Calu3 (cell line): ENCODE measurements at regions not wholly inside any gene's neighbourhood (a gene's known extent, or its start where the extent isn't known, plus 50 kb on each side); places are given as distances from the start of the nearest gene placed in this dataset.

ENCODE experiments used
- BruUV-seq: library from RNA; stranded (reverse); fragments of 400-500 nt; replicated peaks from 2 replicates; lab custom pipeline; 2021; lab: Mats Ljungman, UMichigan
- CTCF ChIA-PET: fragments of 300-600 bp; sonication (Branson Sonifier 250); formaldehyde crosslinking; loops from one replicate; lab custom pipeline; 2022; ENCODE audit warnings: antibody characterized with exemption; lab: Charles Lee
- DNase-seq: peaks from one replicate; pipeline ENCODE4 v3.0.0; 2022
- H3K27ac Mint-ChIP-seq: one replicate; pipeline ENCODE4 v1.8.0; 2022; ENCODE audit warnings: mixed read lengths; ENCODE audit not compliant: unreplicated experiment
- H3K27me3 Mint-ChIP-seq: one replicate; pipeline ENCODE4 v1.8.0; 2022; ENCODE audit warnings: mixed read lengths; ENCODE audit not compliant: unreplicated experiment
- H3K36me3 Mint-ChIP-seq: one replicate; pipeline ENCODE4 v1.8.0; 2022; ENCODE audit warnings: mild to moderate bottlenecking, moderate library complexity, mixed read lengths; ENCODE audit not compliant: insufficient read depth, unreplicated experiment
- H3K4me1 Mint-ChIP-seq: one replicate; pipeline ENCODE4 v1.8.0; 2022; ENCODE audit warnings: mild to moderate bottlenecking, low read depth, mixed read lengths; ENCODE audit not compliant: unreplicated experiment
- H3K4me3 Mint-ChIP-seq: one replicate; pipeline ENCODE4 v1.8.0; 2022; ENCODE audit warnings: mild to moderate bottlenecking, low read depth, moderate library complexity, mixed read lengths; ENCODE audit not compliant: unreplicated experiment
- H3K9me3 Mint-ChIP-seq: one replicate; pipeline ENCODE4 v1.8.0; 2022; ENCODE audit warnings: low read depth, mixed read lengths; ENCODE audit not compliant: unreplicated experiment
- CTCF ChIP-seq: fragments of 200-600 bp; IDR thresholded peaks from one replicate; pipeline ENCODE4 v1.8.0; 2022; ENCODE audit warnings: antibody characterized with exemption; ENCODE audit not compliant: unreplicated experiment
- intact Hi-C: fragments of 100-400 bp; cut with micrococcal nuclease; formaldehyde crosslinking; loops from one replicate; pipeline ENCODE4 v1.10.0; 2022; ENCODE audit not compliant: unreplicated experiment

GRCh38 chr18:40902436-40902835 is 1052.6 kb upstream of the PIK3C3 start:
- Mint-ChIP-seq H3K4me3 (no peak overlapping the region), H3K27ac (no peak overlapping the region), H3K27me3 (no peaks in the 10 kb centered on the region), H3K4me1 (no peaks in the 10 kb centered on the region), H3K9me3 (no peaks in the 10 kb centered on the region), H3K36me3 (no peaks in the 10 kb centered on the region)
- no peak for DNase-seq
- no TSS peak for BruUV-seq
- intact Hi-C loops: no loop called here
- no peak for TF ChIP-seq CTCF
- CTCF ChIA-PET: no interaction called here

GRCh38 chr18:40897884-40898283 is 1057.2 kb upstream of the PIK3C3 start:
- no peaks in the 10 kb centered on the region for H3K27me3 Mint-ChIP-seq
- BruUV-seq: no TSS peak
- no peaks in the 10 kb centered on the region for H3K36me3 Mint-ChIP-seq
- H3K4me1 Mint-ChIP-seq: no peaks in the 10 kb centered on the region
- intact Hi-C loops: no loop called here
- CTCF ChIA-PET: no interaction called here
- no peak overlapping the region for H3K27ac Mint-ChIP-seq
- H3K9me3 Mint-ChIP-seq: peaks cover 3% of the 10 kb centered on the region
- no peak for DNase-seq
- no peak overlapping the region for H3K4me3 Mint-ChIP-seq
- TF ChIP-seq CTCF: no peak

GRCh38 chr18:40883271-40883670 is 1071.8 kb upstream of the PIK3C3 start:
- Mint-ChIP-seq H3K4me1 (no peaks in the 10 kb centered on the region), H3K4me3 (no peak overlapping the region), H3K27ac (no peak overlapping the region), H3K9me3 (peaks cover 6% of the 10 kb centered on the region), H3K27me3 (no peaks in the 10 kb centered on the region), H3K36me3 (no peaks in the 10 kb centered on the region)
- DNase-seq: no peak
- BruUV-seq: no TSS peak
- TF ChIP-seq CTCF: no peak
- CTCF ChIA-PET: no interaction called here
- intact Hi-C loops: loop anchor here (2.0 kb wide), 1 partner anchor 76 kb away; no protein-coding TSS in a partner anchor

- CTCF ChIA-PET: no interaction called here
- Mint-ChIP-seq H3K4me3 (no peak overlapping the region), H3K9me3 (peaks cover 6% of the 10 kb centered on the region), H3K36me3 (no peaks in the 10 kb centered on the region), H3K4me1 (no peaks in the 10 kb centered on the region), H3K27ac (no peak overlapping the region), H3K27me3 (no peaks in the 10 kb centered on the region)
- BruUV-seq: no TSS peak
- no peak for TF ChIP-seq CTCF
- no peak for DNase-seq
- intact Hi-C loops: loop anchor here (2.0 kb wide), 1 partner anchor 76 kb away; no protein-coding TSS in a partner anchor
These were observed 1072.6 kb upstream of the PIK3C3 start for GRCh38 chr18:40882468-40882867.
